Body of pancreas (tissue), 4 donors: ENCODE measurements at regions not wholly inside any gene's neighbourhood (a gene's known extent, or its start where the extent isn't known, plus 50 kb on each side); places are given as distances from the start of the nearest gene placed in this dataset.

Experiments
- CTCF ChIP-seq, 7 experiments: fragments of 450-650 bp in 4 of 7; fragments of 200-600 bp in 3 of 7; sonication (generic) in 3 of 7; IDR thresholded peaks; one replicate each; pipeline ENCODE4 v1.5.1; 2016 to 2019; ENCODE audit warnings: antibody characterized with exemption in 7 of 7
- POLR2A ChIP-seq, 3 donors: fragments of 450-650 bp; IDR thresholded peaks; one replicate each; pipeline ENCODE4 v1.6.1; 2016; ENCODE audit warnings: antibody characterized with exemption in 3 of 3, mild to moderate bottlenecking in 2 of 3

GRCh38 chr1:67556297-67556900 is 126.2 kb upstream of the SERBP1 start:
- TF ChIP-seq CTCF (IDR thresholded peaks at IDR 0.05) (no peak), POLR2A (IDR thresholded peaks at IDR 0.05) (no peak)
